ENCODE measurements at regions not wholly inside any gene's neighbourhood (a gene's known extent, or its start where the extent isn't known, plus 50 kb on each side); places are given as distances from the start of the nearest gene placed in this dataset.

GRCh38 chr5:143738417-143739401, 73.3 kb upstream of the HMHB1 start:
- no peak for DNase-seq (ENCODE audit: low spot score in 2 of 2)
- Mint-ChIP-seq H3K9me3 (no peaks in the 10 kb centered on the region), H3K4me3 (no peak overlapping the region), H3K4me1 (no peaks in the 10 kb centered on the region), H3K36me3 (no peaks in the 10 kb centered on the region), H3K27ac (no peak overlapping the region)
- no peak for ATAC-seq

GRCh38 chr5:143737062-143737461, 74.9 kb upstream of the HMHB1 start:
- no peaks in the 10 kb centered on the region for H3K4me1 Mint-ChIP-seq
- no peak overlapping the region for H3K4me3 Mint-ChIP-seq
- ATAC-seq (no peak), DNase-seq (ENCODE audit: low spot score in 2 of 2) (no peak)
- H3K27ac Mint-ChIP-seq: no peak overlapping the region
- no peaks in the 10 kb centered on the region for H3K9me3 Mint-ChIP-seq
- H3K36me3 Mint-ChIP-seq: no peaks in the 10 kb centered on the region

GRCh38 chr5:143734456-143734780, 77.5 kb upstream of the HMHB1 start:
- DNase-seq (ENCODE audit: low spot score in 2 of 2) (no peak), ATAC-seq (no peak)
- Mint-ChIP-seq H3K4me3 (no peak overlapping the region), H3K36me3 (no peaks in the 10 kb centered on the region), H3K4me1 (no peaks in the 10 kb centered on the region), H3K27ac (no peak overlapping the region), H3K9me3 (no peaks in the 10 kb centered on the region)

- Mint-ChIP-seq H3K36me3 (no peaks in the 10 kb centered on the region), H3K27ac (no peak overlapping the region), H3K9me3 (no peaks in the 10 kb centered on the region), H3K4me1 (no peaks in the 10 kb centered on the region), H3K4me3 (no peak overlapping the region)
- DNase-seq (ENCODE audit: low spot score in 2 of 2) (no peak), ATAC-seq (no peak)
Measured at GRCh38 chr5:143733665-143734455, 78.1 kb upstream of the HMHB1 start.

GRCh38 chr5:143732402-143732801, 79.6 kb upstream of the HMHB1 start:
- Mint-ChIP-seq H3K9me3 (no peaks in the 10 kb centered on the region), H3K27ac (no peak overlapping the region), H3K4me3 (no peak overlapping the region), H3K4me1 (no peaks in the 10 kb centered on the region), H3K36me3 (no peaks in the 10 kb centered on the region)
- no peak for DNase-seq (ENCODE audit: low spot score in 2 of 2)
- ATAC-seq: no peak

- H3K36me3 Mint-ChIP-seq: no peaks in the 10 kb centered on the region
- H3K27ac Mint-ChIP-seq: no peak overlapping the region
- DNase-seq (ENCODE audit: low spot score in 2 of 2) (no peak), ATAC-seq (no peak)
- no peaks in the 10 kb centered on the region for H3K4me1 Mint-ChIP-seq
- H3K9me3 Mint-ChIP-seq: no peaks in the 10 kb centered on the region
- H3K4me3 Mint-ChIP-seq: no peak overlapping the region
Measured at GRCh38 chr5:143730112-143730801, 81.7 kb upstream of the HMHB1 start.

- DNase-seq (ENCODE audit: low spot score in 2 of 2) (no peak), ATAC-seq (no peak)
- no peaks in the 10 kb centered on the region for H3K4me1 Mint-ChIP-seq
- no peaks in the 10 kb centered on the region for H3K36me3 Mint-ChIP-seq
- H3K9me3 Mint-ChIP-seq: peaks cover 7% of the 10 kb centered on the region
- H3K4me3 Mint-ChIP-seq: no peak overlapping the region
- no peak overlapping the region for H3K27ac Mint-ChIP-seq
Measured at GRCh38 chr5:143729334-143729946, 82.5 kb upstream of the HMHB1 start.

GRCh38 chr5:143723159-143723558, 88.8 kb upstream of the HMHB1 start:
- Mint-ChIP-seq H3K9me3 (peaks cover 11% of the 10 kb centered on the region), H3K4me1 (peaks cover 6% of the 10 kb centered on the region), H3K36me3 (no peaks in the 10 kb centered on the region), H3K27ac (no peak overlapping the region), H3K4me3 (no peak overlapping the region)
- ATAC-seq (peak; percentile 57), DNase-seq (ENCODE audit: low spot score in 2 of 2) (no peak)

- no peak for DNase-seq (ENCODE audit: low spot score in 2 of 2)
- H3K36me3 Mint-ChIP-seq: no peaks in the 10 kb centered on the region
- H3K9me3 Mint-ChIP-seq: peaks cover 11% of the 10 kb centered on the region
- no peak overlapping the region for H3K4me3 Mint-ChIP-seq
- peaks cover 6% of the 10 kb centered on the region for H3K4me1 Mint-ChIP-seq
- ATAC-seq: no peak
- H3K27ac Mint-ChIP-seq: no peak overlapping the region
Measured at GRCh38 chr5:143721925-143722324, 90.0 kb upstream of the HMHB1 start.

GRCh38 chr5:143720689-143721088, 91.3 kb upstream of the HMHB1 start:
- ATAC-seq: no peak
- DNase-seq (ENCODE audit: low spot score in 2 of 2): no peak
- Mint-ChIP-seq H3K4me3 (no peak overlapping the region), H3K36me3 (no peaks in the 10 kb centered on the region), H3K4me1 (peaks cover 6% of the 10 kb centered on the region), H3K27ac (no peak overlapping the region), H3K9me3 (peaks cover 11% of the 10 kb centered on the region)

GRCh38 chr5:143717400-143717799, 94.6 kb upstream of the HMHB1 start:
- ATAC-seq (no peak), DNase-seq (ENCODE audit: low spot score in 2 of 2) (no peak)
- H3K4me3 Mint-ChIP-seq: no peak overlapping the region
- H3K27ac Mint-ChIP-seq: no peak overlapping the region
- H3K9me3 Mint-ChIP-seq: no peaks in the 10 kb centered on the region
- no peaks in the 10 kb centered on the region for H3K4me1 Mint-ChIP-seq
- H3K36me3 Mint-ChIP-seq: no peaks in the 10 kb centered on the region

- Mint-ChIP-seq H3K36me3 (no peaks in the 10 kb centered on the region), H3K27ac (no peak overlapping the region), H3K4me1 (no peaks in the 10 kb centered on the region), H3K9me3 (no peaks in the 10 kb centered on the region), H3K4me3 (no peak overlapping the region)
- ATAC-seq: no peak
- no peak for DNase-seq (ENCODE audit: low spot score in 2 of 2)
Measured at GRCh38 chr5:143716881-143717280, 95.1 kb upstream of the HMHB1 start.

GRCh38 chr5:143715616-143716015, 96.3 kb upstream of the HMHB1 start:
- DNase-seq (ENCODE audit: low spot score in 2 of 2): no peak
- Mint-ChIP-seq H3K4me3 (no peak overlapping the region), H3K9me3 (no peaks in the 10 kb centered on the region), H3K36me3 (no peaks in the 10 kb centered on the region), H3K27ac (no peak overlapping the region), H3K4me1 (no peaks in the 10 kb centered on the region)
- no peak for ATAC-seq

GRCh38 chr5:143714629-143715028, 97.3 kb upstream of the HMHB1 start:
- DNase-seq (ENCODE audit: low spot score in 2 of 2): no peak
- Mint-ChIP-seq H3K36me3 (no peaks in the 10 kb centered on the region), H3K4me3 (no peak overlapping the region), H3K4me1 (no peaks in the 10 kb centered on the region), H3K9me3 (no peaks in the 10 kb centered on the region), H3K27ac (no peak overlapping the region)
- ATAC-seq: no peak
